ENCODE measurements at regions not wholly inside any gene's neighbourhood (a gene's known extent, or its start where the extent isn't known, plus 50 kb on each side); places are given as distances from the start of the nearest gene placed in this dataset.

DNA sequence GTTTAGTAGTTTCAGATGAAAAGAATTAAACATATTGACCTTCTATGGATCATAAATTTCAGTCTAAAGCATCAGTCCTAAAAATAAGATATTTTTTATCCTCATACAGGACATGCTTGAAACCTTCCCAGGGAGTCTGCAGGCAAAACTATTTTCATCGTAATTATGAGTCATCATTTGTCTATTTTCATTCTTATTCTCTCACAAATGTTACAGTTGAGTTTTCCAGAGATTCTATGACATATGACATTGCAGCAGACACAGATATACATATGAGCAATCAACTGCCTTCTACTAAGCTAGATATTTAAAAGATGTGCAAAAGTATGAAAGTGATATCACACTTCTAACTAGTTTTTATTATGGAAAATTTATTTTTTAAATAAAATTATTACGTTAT is 398.0 kb downstream of the MAGEB5 start:
- no peaks in the 10 kb centered on the region for H3K27me3 ChIP-seq
- DNase-seq: no peak
- intact Hi-C loops (cut with DNase I): no loop called here
- no peak for ATAC-seq
- no peak overlapping the region for H3K27ac ChIP-seq
- no peaks in the 10 kb centered on the region for H3K36me3 ChIP-seq
- 23% methylated on average over 2 of the region's 2 CpGs for WGBS (ENCODE audit: insufficient coverage, low coverage, low lambda C conversion rate, missing lambda C conversion rate)
- TF ChIP-seq POLR2A (IDR thresholded peaks at IDR 0.05): no peak
- TF ChIP-seq, protein P1, sequence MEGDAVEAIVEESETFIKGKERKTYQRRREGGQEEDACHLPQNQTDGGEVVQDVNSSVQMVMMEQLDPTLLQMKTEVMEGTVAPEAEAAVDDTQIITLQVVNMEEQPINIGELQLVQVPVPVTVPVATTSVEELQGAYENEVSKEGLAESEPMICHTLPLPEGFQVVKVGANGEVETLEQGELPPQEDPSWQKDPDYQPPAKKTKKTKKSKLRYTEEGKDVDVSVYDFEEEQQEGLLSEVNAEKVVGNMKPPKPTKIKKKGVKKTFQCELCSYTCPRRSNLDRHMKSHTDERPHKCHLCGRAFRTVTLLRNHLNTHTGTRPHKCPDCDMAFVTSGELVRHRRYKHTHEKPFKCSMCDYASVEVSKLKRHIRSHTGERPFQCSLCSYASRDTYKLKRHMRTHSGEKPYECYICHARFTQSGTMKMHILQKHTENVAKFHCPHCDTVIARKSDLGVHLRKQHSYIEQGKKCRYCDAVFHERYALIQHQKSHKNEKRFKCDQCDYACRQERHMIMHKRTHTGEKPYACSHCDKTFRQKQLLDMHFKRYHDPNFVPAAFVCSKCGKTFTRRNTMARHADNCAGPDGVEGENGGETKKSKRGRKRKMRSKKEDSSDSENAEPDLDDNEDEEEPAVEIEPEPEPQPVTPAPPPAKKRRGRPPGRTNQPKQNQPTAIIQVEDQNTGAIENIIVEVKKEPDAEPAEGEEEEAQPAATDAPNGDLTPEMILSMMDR (IDR thresholded peaks at IDR 0.05): no peak
- H3K4me3 ChIP-seq: no peak overlapping the region
- H3K4me1 ChIP-seq: no peaks in the 10 kb centered on the region
- no peaks in the 10 kb centered on the region for H3K9me3 ChIP-seq

DNA sequence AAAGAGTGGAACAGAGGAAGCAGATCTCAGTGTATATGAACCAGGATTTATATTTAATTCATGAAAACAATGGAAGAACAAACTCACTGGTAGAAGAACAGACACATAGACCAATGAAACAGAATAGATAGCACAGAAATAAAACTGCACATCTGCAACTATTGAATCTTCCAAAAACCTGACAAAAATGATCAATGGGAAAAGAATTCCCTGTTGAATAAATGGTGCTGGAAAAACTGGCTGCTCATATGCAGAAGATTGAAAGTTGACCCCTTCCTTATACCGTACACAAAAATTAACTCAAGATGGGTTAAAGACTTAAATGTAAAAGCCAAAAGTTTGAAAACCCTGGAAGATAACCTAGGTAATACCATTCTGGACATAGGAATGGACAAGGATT is 391.0 kb downstream of the MAGEB5 start:
- H3K27me3 ChIP-seq: no peaks in the 10 kb centered on the region
- H3K9me3 ChIP-seq: no peaks in the 10 kb centered on the region
- ATAC-seq (no peak), DNase-seq (no peak)
- TF ChIP-seq POLR2A (IDR thresholded peaks at IDR 0.05): no peak
- TF ChIP-seq, protein P1 (IDR thresholded peaks at IDR 0.05): no peak
- no peaks in the 10 kb centered on the region for H3K4me1 ChIP-seq
- intact Hi-C loops (cut with DNase I): no loop called here
- 67% methylated on average over 1 of the region's 1 CpG for WGBS (ENCODE audit: insufficient coverage, low coverage, low lambda C conversion rate, missing lambda C conversion rate)
- H3K27ac ChIP-seq: no peak overlapping the region
- H3K4me3 ChIP-seq: no peak overlapping the region
- H3K36me3 ChIP-seq: no peaks in the 10 kb centered on the region

DNA sequence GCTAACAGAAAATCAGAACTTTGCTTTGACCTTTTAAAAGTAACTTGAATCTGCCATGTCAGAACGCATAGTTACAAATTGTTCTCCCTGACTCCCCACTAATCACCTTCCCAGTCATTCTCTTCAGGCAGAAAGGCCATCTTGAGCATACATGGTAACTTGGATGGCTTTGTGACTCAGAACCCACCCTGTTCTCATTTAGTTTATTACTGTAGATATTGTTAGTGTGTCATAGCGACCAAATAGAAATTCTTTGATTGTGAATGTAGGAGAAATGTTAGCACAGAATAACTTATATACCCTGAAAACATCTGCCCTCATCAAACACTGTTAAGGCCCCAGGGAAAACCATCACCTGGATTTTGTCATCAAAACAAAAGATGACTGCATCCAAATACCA is 382.0 kb downstream of the MAGEB5 start:
- 35% methylated on average over 2 of the region's 2 CpGs for WGBS (ENCODE audit: insufficient coverage, low coverage, low lambda C conversion rate, missing lambda C conversion rate)
- no peak overlapping the region for H3K4me3 ChIP-seq
- H3K27ac ChIP-seq: no peak overlapping the region
- no peaks in the 10 kb centered on the region for H3K27me3 ChIP-seq
- peaks cover 0 to 6% (median 0%) of the 10 kb centered on the region in 4 donors for H3K9me3 ChIP-seq
- H3K4me1 ChIP-seq: no peaks in the 10 kb centered on the region
- ATAC-seq: no peak
- intact Hi-C loops (cut with DNase I): no loop called here
- DNase-seq: no peak
- TF ChIP-seq, protein P1 (IDR thresholded peaks at IDR 0.05): no peak
- TF ChIP-seq POLR2A (IDR thresholded peaks at IDR 0.05): no peak
- H3K36me3 ChIP-seq: no peaks in the 10 kb centered on the region

DNA sequence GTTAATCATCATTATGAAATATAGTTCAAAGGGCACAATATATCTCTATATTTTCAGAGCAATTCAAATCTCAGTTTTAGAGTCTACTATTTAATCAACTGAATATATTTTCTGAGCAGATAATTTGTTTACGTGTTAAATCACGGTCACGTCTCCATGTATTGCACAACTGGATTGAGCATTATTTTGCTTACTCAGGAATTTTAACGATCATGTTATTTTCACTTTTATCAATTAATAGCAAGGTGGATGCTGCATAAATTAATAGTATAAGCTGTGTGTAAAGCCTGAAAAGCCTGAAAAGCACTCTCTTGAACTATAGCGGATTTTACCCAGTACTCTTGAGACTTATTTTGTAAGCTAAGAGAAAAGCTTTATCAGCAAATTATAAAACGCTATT is 374.9 kb downstream of the MAGEB5 start:
- no peaks in the 10 kb centered on the region for H3K27me3 ChIP-seq
- ATAC-seq (no peak), DNase-seq (no peak)
- H3K4me1 ChIP-seq: no peaks in the 10 kb centered on the region
- no peak overlapping the region for H3K27ac ChIP-seq
- peaks cover 0 to 6% (median 0%) of the 10 kb centered on the region in 4 donors for H3K9me3 ChIP-seq
- intact Hi-C loops (cut with DNase I): no loop called here
- no peaks in the 10 kb centered on the region for H3K36me3 ChIP-seq
- TF ChIP-seq, protein P1 (IDR thresholded peaks at IDR 0.05): no peak
- no peak for TF ChIP-seq POLR2A (IDR thresholded peaks at IDR 0.05)
- WGBS (ENCODE audit: insufficient coverage, low coverage, low lambda C conversion rate, missing lambda C conversion rate): 44% methylated on average over 6 of the region's 6 CpGs
- no peak overlapping the region for H3K4me3 ChIP-seq

DNA sequence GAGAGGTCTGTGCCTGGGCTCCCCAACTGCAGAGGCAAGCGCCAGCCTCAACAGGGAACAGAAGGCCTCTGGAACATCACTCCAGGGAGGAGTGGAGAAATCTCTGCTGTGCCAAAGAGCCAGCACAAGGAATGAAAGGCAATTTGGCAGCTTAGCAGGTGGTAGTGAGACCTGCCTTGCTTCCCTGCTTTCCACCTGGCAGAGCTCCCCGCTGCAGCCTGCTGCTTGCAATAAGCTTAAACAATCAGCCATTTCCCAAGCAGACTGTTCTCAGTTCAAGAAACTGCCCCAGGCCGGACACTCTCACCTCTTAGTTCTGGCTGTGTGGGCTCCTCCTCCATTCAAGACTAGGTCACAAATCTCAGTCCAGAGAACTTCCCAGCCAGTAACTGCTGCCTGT is 370.6 kb downstream of the MAGEB5 start:
- Histone ChIP-seq H3K4me3 (no peak overlapping the region), H3K27me3 (no peaks in the 10 kb centered on the region), H3K4me1 (no peaks in the 10 kb centered on the region), H3K9me3 (no peaks in the 10 kb centered on the region), H3K27ac (no peak overlapping the region), H3K36me3 (no peaks in the 10 kb centered on the region)
- no CpG with 5 or more reads among the region's 3 CpGs for WGBS (ENCODE audit: insufficient coverage, low coverage, low lambda C conversion rate, missing lambda C conversion rate)
- DNase-seq (no peak), ATAC-seq (no peak)
- TF ChIP-seq POLR2A (IDR thresholded peaks at IDR 0.05): no peak
- TF ChIP-seq, protein P1 (IDR thresholded peaks at IDR 0.05): no peak
- intact Hi-C loops (cut with DNase I): no loop called here
